ENCODE measurements at regions not wholly inside any gene's neighbourhood (a gene's known extent, or its start where the extent isn't known, plus 50 kb on each side); places are given as distances from the start of the nearest gene placed in this dataset.

DNA sequence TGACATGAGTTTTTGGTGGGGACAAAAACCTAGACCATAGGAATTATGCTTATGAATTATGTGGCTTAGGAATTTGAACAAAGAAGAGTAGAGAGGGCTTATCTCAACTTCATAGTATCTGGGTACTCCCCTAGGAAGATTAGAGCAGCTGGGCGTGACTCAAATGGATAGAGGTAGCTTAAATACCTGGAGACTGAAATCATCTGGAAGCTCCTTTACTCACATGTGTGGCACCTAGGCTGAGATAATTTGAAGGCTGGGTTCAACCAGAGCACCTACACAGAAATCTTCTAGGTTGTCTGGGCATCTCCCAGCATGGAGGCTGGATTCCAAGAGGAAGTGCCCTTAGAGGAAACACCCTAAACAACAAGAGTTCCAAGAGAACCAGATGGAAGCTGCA is 393.9 kb downstream of the ADAMTS20 start:
- no peak for TF ChIP-seq CTCF (IDR thresholded peaks at IDR 0.05)
- no peak overlapping the region for H3K27ac Mint-ChIP-seq (ENCODE audit: unreplicated experiment)
- peaks cover 3% of the 10 kb centered on the region for H3K9me3 Mint-ChIP-seq (ENCODE audit: unreplicated experiment)
- peaks cover 14% of the 10 kb centered on the region for H3K4me1 Mint-ChIP-seq (ENCODE audit: unreplicated experiment)
- H3K4me3 Mint-ChIP-seq (ENCODE audit: unreplicated experiment), result no peak overlapping the region
- peaks cover 7% of the 10 kb centered on the region for H3K27me3 Mint-ChIP-seq (ENCODE audit: unreplicated experiment)
- no peak for DNase-seq (ENCODE audit: extremely low spot score, unreplicated experiment)
- H3K36me3 Mint-ChIP-seq (ENCODE audit: unreplicated experiment), result no peaks in the 10 kb centered on the region

GRCh38 chr12:43155376-43155775 is 396.6 kb downstream of the ADAMTS20 start:
- Mint-ChIP-seq H3K36me3 (ENCODE audit: unreplicated experiment) (no peaks in the 10 kb centered on the region), H3K4me1 (ENCODE audit: unreplicated experiment) (peaks cover 25% of the 10 kb centered on the region), H3K27ac (ENCODE audit: unreplicated experiment) (no peak overlapping the region), H3K9me3 (ENCODE audit: unreplicated experiment) (no peaks in the 10 kb centered on the region), H3K4me3 (ENCODE audit: unreplicated experiment) (no peak overlapping the region), H3K27me3 (ENCODE audit: unreplicated experiment) (peaks cover 5% of the 10 kb centered on the region)
- DNase-seq (ENCODE audit: extremely low spot score, unreplicated experiment), result no peak
- no peak for TF ChIP-seq CTCF (IDR thresholded peaks at IDR 0.05)

GRCh38 chr12:43154498-43155045 is 397.4 kb downstream of the ADAMTS20 start:
- Mint-ChIP-seq H3K27me3 (ENCODE audit: unreplicated experiment) (peaks cover 5% of the 10 kb centered on the region), H3K27ac (ENCODE audit: unreplicated experiment) (no peak overlapping the region), H3K4me3 (ENCODE audit: unreplicated experiment) (no peak overlapping the region)

GRCh38 chr12:43151441-43151981 is 400.5 kb downstream of the ADAMTS20 start:
- no peak for TF ChIP-seq CTCF (IDR thresholded peaks at IDR 0.05)
- Mint-ChIP-seq H3K27me3 (ENCODE audit: unreplicated experiment) (peaks cover 2% of the 10 kb centered on the region), H3K9me3 (ENCODE audit: unreplicated experiment) (no peaks in the 10 kb centered on the region), H3K4me1 (ENCODE audit: unreplicated experiment) (peaks cover 26% of the 10 kb centered on the region), H3K36me3 (ENCODE audit: unreplicated experiment) (no peaks in the 10 kb centered on the region), H3K27ac (ENCODE audit: unreplicated experiment) (no peak overlapping the region), H3K4me3 (ENCODE audit: unreplicated experiment) (no peak overlapping the region)
- DNase-seq (ENCODE audit: extremely low spot score, unreplicated experiment), result no peak

More at GRCh38 chr12:43154498-43155045, 397.4 kb downstream of the ADAMTS20 start:
- TF ChIP-seq CTCF (IDR thresholded peaks at IDR 0.05), result no peak
- Mint-ChIP-seq H3K36me3 (ENCODE audit: unreplicated experiment) (no peaks in the 10 kb centered on the region), H3K9me3 (ENCODE audit: unreplicated experiment) (no peaks in the 10 kb centered on the region), H3K4me1 (ENCODE audit: unreplicated experiment) (peaks cover 25% of the 10 kb centered on the region)
- DNase-seq (ENCODE audit: extremely low spot score, unreplicated experiment), result no peak

DNA sequence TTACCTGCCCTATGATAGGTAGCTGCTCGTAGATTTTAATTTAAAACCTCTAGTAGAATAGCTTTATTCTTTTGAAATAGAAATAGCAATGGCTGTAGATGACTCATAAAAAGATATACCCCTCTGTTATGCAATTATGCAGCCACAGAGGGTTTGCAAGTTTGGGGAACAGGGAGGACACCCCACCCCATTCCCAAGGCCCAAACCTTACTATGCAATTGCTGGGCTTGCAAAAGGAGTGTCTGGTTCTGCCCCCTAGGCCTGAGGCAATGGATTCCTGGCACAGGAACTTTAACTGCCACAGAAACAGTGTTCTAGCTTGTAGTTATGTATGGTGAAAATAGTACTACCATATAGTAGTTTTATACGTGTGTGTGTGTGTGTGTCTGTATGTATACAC is 403.3 kb downstream of the ADAMTS20 start:
- no peak overlapping the region for H3K27ac Mint-ChIP-seq (ENCODE audit: unreplicated experiment)
- no peak for TF ChIP-seq CTCF (IDR thresholded peaks at IDR 0.05)
- no peak overlapping the region for H3K4me3 Mint-ChIP-seq (ENCODE audit: unreplicated experiment)
- H3K4me1 Mint-ChIP-seq (ENCODE audit: unreplicated experiment), result peaks cover 16% of the 10 kb centered on the region
- H3K36me3 Mint-ChIP-seq (ENCODE audit: unreplicated experiment), result no peaks in the 10 kb centered on the region
- no peaks in the 10 kb centered on the region for H3K9me3 Mint-ChIP-seq (ENCODE audit: unreplicated experiment)
- H3K27me3 Mint-ChIP-seq (ENCODE audit: unreplicated experiment), result peaks cover 3% of the 10 kb centered on the region
- DNase-seq (ENCODE audit: extremely low spot score, unreplicated experiment), result no peak

Data from osteocyte (in vitro differentiated cells).